Vagina (tissue), 2 donors: ENCODE measurements at regions not wholly inside any gene's neighbourhood (a gene's known extent, or its start where the extent isn't known, plus 50 kb on each side); places are given as distances from the start of the nearest gene placed in this dataset.

Experiments used
- CTCF ChIP-seq, 3 experiments: fragments of 450-650 bp in 2 of 3; fragments of 200-600 bp in 1 of 3; sonication (generic) in 1 of 3; IDR thresholded peaks; one replicate each; pipeline ENCODE4 v1.5.1; 2017 to 2019; ENCODE audit warnings: antibody characterized with exemption in 3 of 3, mild to moderate bottlenecking in 2 of 3, moderate library complexity in 2 of 3
- POLR2A ChIP-seq, 2 donors: fragments of 450-650 bp; IDR thresholded peaks; one replicate each; pipeline ENCODE4 v1.6.1; 2017; ENCODE audit warnings: antibody characterized with exemption in 2 of 2, mild to moderate bottlenecking in 2 of 2, moderate library complexity in 2 of 2
- POLR2AphosphoS5 ChIP-seq, 2 donors: sonication (generic); formaldehyde crosslinking; IDR thresholded peaks; one replicate each; pipeline ENCODE4 v1.9.0; 2017; ENCODE audit warnings: antibody characterized with exemption in 2 of 2, mild to moderate bottlenecking in 2 of 2, low read depth in 1 of 2; ENCODE audit not compliant: insufficient read depth in 1 of 2

GRCh38 chr2:226677080-226677479 lies 122.5 kb downstream of the IRS1 start:
- TF ChIP-seq CTCF (IDR thresholded peaks at IDR 0.05) (no peak), POLR2AphosphoS5 (IDR thresholded peaks at IDR 0.05; ENCODE audit: insufficient read depth in 1 of 2, low read depth in 1 of 2) (no peak), POLR2A (IDR thresholded peaks at IDR 0.05) (no peak)
